H1 (cell line): ENCODE measurements at regions not wholly inside any gene's neighbourhood (a gene's known extent, or its start where the extent isn't known, plus 50 kb on each side); places are given as distances from the start of the nearest gene placed in this dataset.
"Not testable (repeated sequence)": the region's sequence is repeated elsewhere in the genome, so short reads cannot be mapped to it uniquely, and the experiment has no call there.

Experiments used
- CTCF ChIA-PET: fragments of 300-600 bp; sonication (Branson Sonifier 250); formaldehyde crosslinking; loops from one replicate; lab custom pipeline; 2021; ENCODE audit not compliant: partially characterized antibody; lab: Charles Lee
- POLR2A ChIA-PET: fragments of 300-600 bp; sonication (Branson Sonifier 250); formaldehyde crosslinking; loops from one replicate; lab custom pipeline; 2021; ENCODE audit warnings: inconsistent platforms; ENCODE audit not compliant: partially characterized antibody; lab: Charles Lee
- DNase-seq, 2 experiments: peaks; one replicate each; pipeline versions ENCODE4 v3.0.0 to v3.0.0-alpha.2; 2010 to 2022; ENCODE audit warnings: low spot score in 2 of 2, low read depth in 1 of 2, mixed read lengths in 1 of 2
- FAIRE-seq: peaks from 2 replicates; lab custom pipeline; 2011; peaks lifted over from hg19 to GRCh38; lab: Jason Lieb, UNC
- H2AFZ ChIP-seq: 2 replicates; pipeline ENCODE4 v1.8.1; 2012; ENCODE audit warnings: low read length, inconsistent platforms
- H2AK5ac ChIP-seq: 2 replicates; pipeline ENCODE4 v1.6.1; 2013; ENCODE audit warnings: low read depth, low read length
- H2BK120ac ChIP-seq: replicated peaks from 2 replicates; pipeline ENCODE3; 2013; ENCODE audit warnings: low read depth, low read length, inconsistent platforms
- H2BK12ac ChIP-seq: 2 replicates; pipeline ENCODE4 v1.6.1; 2013; ENCODE audit warnings: low read depth, low read length
- H2BK15ac ChIP-seq: 2 replicates; pipeline ENCODE4 v1.6.1; 2013; ENCODE audit warnings: low read length
- H2BK20ac ChIP-seq: 2 replicates; pipeline ENCODE4 v1.6.1; 2013; ENCODE audit warnings: low read length
- H2BK5ac ChIP-seq: 2 replicates; pipeline ENCODE4 v1.6.1; 2013; ENCODE audit warnings: low read depth, low read length
- H3K14ac ChIP-seq: 2 replicates; pipeline ENCODE4 v1.6.1; 2013; ENCODE audit warnings: inconsistent platforms; ENCODE audit not compliant: insufficient read length
- H3K18ac ChIP-seq: 2 replicates; pipeline ENCODE4 v1.6.1; 2013; ENCODE audit warnings: low read length; ENCODE audit errors: extremely low read depth
- H3K23ac ChIP-seq: 2 replicates; pipeline ENCODE4 v1.6.1; 2013; ENCODE audit warnings: inconsistent platforms; ENCODE audit not compliant: insufficient read length
- H3K23me2 ChIP-seq: 2 replicates; pipeline ENCODE4 v1.6.1; 2013; ENCODE audit warnings: low read depth, low read length
- H3K27ac ChIP-seq: 2 replicates; pipeline ENCODE4 v1.6.1; 2011; ENCODE audit warnings: low read depth, low read length, inconsistent platforms
- H3K27me3 ChIP-seq, 4 experiments: replicated peaks in 1 of 4; 1 replicate in 1 of 4; 2 replicates in 3 of 4; pipeline versions ENCODE4 v1.6.1 to v1.8.1; 2011 to 2013; ENCODE audit warnings: low read length in 3 of 4, mild to moderate bottlenecking in 3 of 4, inconsistent platforms in 2 of 4, mixed read lengths in 2 of 4, moderate library complexity in 1 of 4; ENCODE audit not compliant: control insufficient read depth in 3 of 4, insufficient read depth in 3 of 4; ENCODE audit errors: extremely low read depth in 1 of 4
- H3K36me3 ChIP-seq, 4 experiments: 2 replicates each; pipeline versions ENCODE4 v1.6.1 to v1.8.1; 2011 to 2013; ENCODE audit warnings: mild to moderate bottlenecking in 4 of 4, low read length in 3 of 4, moderate library complexity in 2 of 4, control low read depth in 1 of 4, inconsistent platforms in 1 of 4; ENCODE audit not compliant: insufficient read depth in 4 of 4, control insufficient read depth in 2 of 4
- H3K4ac ChIP-seq: replicated peaks from 2 replicates; pipeline ENCODE3; 2013; ENCODE audit warnings: low read length, low read depth, mixed read lengths, inconsistent platforms; ENCODE audit not compliant: insufficient read length
- H3K4me1 ChIP-seq, 4 experiments: replicated peaks in 1 of 4; 1 replicate in 1 of 4; 2 replicates in 3 of 4; pipeline versions ENCODE4 v1.6.1 to v1.8.1; 2011 to 2013; ENCODE audit warnings: low read length in 3 of 4, inconsistent platforms in 2 of 4, mixed read lengths in 1 of 4; ENCODE audit not compliant: insufficient read depth in 4 of 4, control insufficient read depth in 3 of 4
- H3K4me2 ChIP-seq, 2 experiments: 2 replicates each; pipeline versions ENCODE4 v1.6.1 to v1.8.1; 2011 to 2013; ENCODE audit warnings: low read depth in 2 of 2, low read length in 2 of 2, control low read depth in 1 of 2, inconsistent platforms in 1 of 2, mild to moderate bottlenecking in 1 of 2; ENCODE audit not compliant: insufficient read depth in 1 of 2
- H3K4me3 ChIP-seq, 4 experiments: fragments of 200-600, 300-600 bp in 1 of 4; sonication (generic), shearing (Covaris generic), sonication (Bioruptor Twin) in 1 of 4; 2 replicates each; pipeline versions ENCODE4 v1.5.1 to v1.8.1; 2011 to 2016; ENCODE audit warnings: low read length in 4 of 4, low read depth in 3 of 4, control low read depth in 2 of 4, inconsistent platforms in 2 of 4, mild to moderate bottlenecking in 2 of 4, mixed read lengths in 1 of 4, moderate library complexity in 1 of 4; ENCODE audit not compliant: insufficient read depth in 2 of 4; ENCODE audit errors: extremely low read depth in 1 of 4
- H3K56ac ChIP-seq: replicated peaks from 2 replicates; pipeline ENCODE3; 2013; ENCODE audit warnings: low read depth, mild to moderate bottlenecking, mixed read lengths, low read length, inconsistent platforms; ENCODE audit not compliant: insufficient read length
- H3K79me1 ChIP-seq: 2 replicates; pipeline ENCODE4 v1.6.1; 2013; ENCODE audit warnings: low read depth, low read length, control low read depth
- H3K79me2 ChIP-seq, 2 experiments: 2 replicates each; pipeline versions ENCODE4 v1.6.1 to v1.8.1; 2012 to 2013; ENCODE audit warnings: low read length in 2 of 2, mild to moderate bottlenecking in 2 of 2, inconsistent platforms in 1 of 2; ENCODE audit not compliant: insufficient read depth in 2 of 2, control insufficient read depth in 1 of 2
- H3K9ac ChIP-seq, 4 experiments: replicated peaks in 1 of 4; 1 replicate in 1 of 4; 2 replicates in 3 of 4; pipeline versions ENCODE4 v1.6.1 to v1.8.1; 2011 to 2013; ENCODE audit warnings: low read depth in 3 of 4, low read length in 3 of 4, control low read depth in 2 of 4, mild to moderate bottlenecking in 2 of 4, moderate library complexity in 2 of 4, inconsistent platforms in 1 of 4; ENCODE audit errors: extremely low read depth in 1 of 4
- H3K9me3 ChIP-seq, 2 experiments: 2 replicates each; pipeline versions ENCODE4 v1.6.1 to v1.8.1; 2012 to 2013; ENCODE audit warnings: mild to moderate bottlenecking in 2 of 2, moderate library complexity in 2 of 2, control low read depth in 1 of 2, inconsistent platforms in 1 of 2, low read depth in 1 of 2, low read length in 1 of 2, mixed read lengths in 1 of 2; ENCODE audit not compliant: insufficient read depth in 2 of 2
- H4K20me1 ChIP-seq, 2 experiments: replicated peaks in 1 of 2; 2 replicates each; pipeline versions ENCODE3 to v1.8.1; 2011 to 2013; ENCODE audit warnings: inconsistent platforms in 2 of 2, low read length in 2 of 2, mild to moderate bottlenecking in 1 of 2; ENCODE audit not compliant: insufficient read depth in 2 of 2, control insufficient read depth in 1 of 2
- H4K5ac ChIP-seq: 2 replicates; pipeline ENCODE4 v1.6.1; 2013; ENCODE audit warnings: low read length, low read depth, mixed read lengths, inconsistent platforms; ENCODE audit not compliant: insufficient read length
- H4K8ac ChIP-seq: 2 replicates; pipeline ENCODE4 v1.8.0; 2013; ENCODE audit warnings: mild to moderate bottlenecking, moderate library complexity, low read length, inconsistent platforms; ENCODE audit not compliant: insufficient read depth; ENCODE audit errors: extremely low read depth
- H4K91ac ChIP-seq: replicated peaks from 2 replicates; pipeline ENCODE3; 2013; ENCODE audit warnings: low read length, mixed read lengths, inconsistent platforms; ENCODE audit not compliant: insufficient read length
- WGBS, 2 experiments: shearing (Covaris generic) in 1 of 2; methylation state at CpG; one replicate each; pipeline versions ENCODE4 v1.1.6 to v1.1.7; 2013 to 2015; ENCODE audit warnings: low lambda C conversion rate in 2 of 2, mixed read lengths in 2 of 2, inconsistent platforms in 1 of 2, low coverage in 1 of 2, missing lambda C conversion rate in 1 of 2; ENCODE audit not compliant: insufficient replicate concordance in 2 of 2, insufficient coverage in 1 of 2, insufficient read length in 1 of 2; ENCODE audit errors: extremely low coverage in 1 of 2, missing lambda C conversion rate in 1 of 2; 5-methylcytosine and 5-hydroxymethylcytosine counted together

DNA sequence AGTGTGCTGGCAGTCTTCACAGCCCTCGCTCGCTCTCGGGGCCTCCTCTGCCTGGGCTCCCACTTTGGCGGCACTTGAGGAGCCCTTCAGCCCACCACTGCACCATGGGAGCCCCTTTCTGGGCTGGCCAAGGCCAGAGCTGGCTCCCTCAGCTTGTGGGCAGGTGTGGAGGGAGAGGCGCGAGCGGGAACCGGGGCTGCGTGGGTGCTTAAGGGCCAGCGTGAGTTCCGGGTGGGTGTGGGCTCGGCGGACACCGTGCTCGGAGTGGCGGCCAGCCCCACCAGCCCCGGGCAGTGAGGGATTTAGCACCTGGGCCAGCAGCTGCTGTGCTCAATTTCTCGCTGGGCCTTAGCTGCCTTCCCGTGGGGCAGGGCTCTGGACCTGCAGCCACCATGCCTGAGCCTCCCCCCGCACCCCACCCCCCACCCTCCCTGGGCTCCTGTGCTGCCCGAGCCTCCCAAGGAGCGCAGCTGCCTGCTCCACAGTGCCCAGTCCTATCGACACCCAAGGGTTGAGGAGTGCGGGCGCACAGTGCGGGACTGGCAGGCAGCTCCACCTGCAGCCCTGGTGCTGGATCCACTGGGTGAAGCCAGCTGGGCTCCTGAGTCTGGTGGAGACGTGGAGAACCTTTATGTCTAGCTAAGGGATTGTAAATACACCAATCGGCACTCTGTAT lies 684.4 kb upstream of the GOLIM4 start:
- H3K27ac ChIP-seq, H3K14ac ChIP-seq, H2BK5ac ChIP-seq, H3K4me3 ChIP-seq, H3K4me2 ChIP-seq, H2BK20ac ChIP-seq, H3K79me1 ChIP-seq, POLR2A ChIA-PET, H3K4me1 ChIP-seq, H3K4ac ChIP-seq, H3K27me3 ChIP-seq, H4K91ac ChIP-seq, H3K36me3 ChIP-seq, H2BK120ac ChIP-seq, H3K79me2 ChIP-seq, DNase-seq, H3K23ac ChIP-seq, CTCF ChIA-PET, H3K56ac ChIP-seq, H2BK12ac ChIP-seq, H2BK15ac ChIP-seq, H2AK5ac ChIP-seq, FAIRE-seq, H3K23me2 ChIP-seq, H2AFZ ChIP-seq, H4K20me1 ChIP-seq, H3K18ac ChIP-seq, H4K5ac ChIP-seq, H3K9ac ChIP-seq: not testable (repeated sequence)
- Histone ChIP-seq H3K9me3 (peaks cover 4 to 14% of the 10 kb centered on the region in 2 experiments; a peak in 3 of 4 replicates), H4K8ac (peak overlapping the region; percentile 68; the same call in 1 of the 2 replicates)
- WGBS, 2 experiments: 96% methylated on average over 25 of the region's 28 CpGs; no CpG with 5 or more reads in 1 of the 2 experiments
